ENCODE measurements at regions not wholly inside any gene's neighbourhood (a gene's known extent, or its start where the extent isn't known, plus 50 kb on each side); places are given as distances from the start of the nearest gene placed in this dataset.

DNA sequence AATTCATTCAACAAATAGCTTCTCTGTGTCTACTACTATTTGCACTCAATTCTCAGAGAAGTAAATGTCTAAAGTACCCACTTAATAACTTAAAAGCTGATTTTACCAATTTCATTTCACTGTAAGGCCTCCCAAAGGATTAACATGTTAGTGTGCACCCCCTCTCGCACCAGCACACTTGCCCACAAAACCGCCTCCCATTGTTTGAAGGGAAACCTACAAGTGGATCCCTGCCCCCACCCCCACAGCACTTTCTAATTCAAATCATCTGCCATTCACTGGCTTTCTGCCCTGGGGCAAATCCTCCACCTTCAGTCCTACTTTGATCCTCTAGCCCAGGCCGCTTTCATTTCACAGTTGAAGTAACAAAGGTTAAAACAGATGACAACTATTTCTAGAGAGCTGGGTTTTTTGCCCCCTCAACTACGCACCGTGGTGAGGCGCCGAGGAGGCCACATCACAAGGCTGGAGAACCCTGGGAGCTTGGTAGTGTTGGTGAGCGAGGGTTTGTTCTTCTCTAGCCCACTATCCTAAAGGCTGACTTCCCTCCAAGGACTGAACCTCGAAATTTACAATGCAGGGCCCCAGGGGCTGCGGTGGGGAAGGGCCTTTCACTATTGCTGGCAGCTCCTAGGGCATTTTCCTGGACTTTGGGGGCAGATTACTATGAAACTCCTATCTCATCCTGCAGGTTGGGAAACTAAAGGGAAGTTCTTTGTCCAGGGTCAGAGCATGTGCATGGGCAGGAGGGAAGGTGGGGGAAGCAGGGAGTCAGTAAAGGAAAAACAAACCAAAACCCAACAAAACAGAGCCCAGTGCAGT, 517.4 kb upstream of the ZMIZ1 start:
- FAIRE-seq (no peak), DNase-seq (ENCODE audit: extremely low spot score, insufficient read length, low read depth) (no peak)

DNA sequence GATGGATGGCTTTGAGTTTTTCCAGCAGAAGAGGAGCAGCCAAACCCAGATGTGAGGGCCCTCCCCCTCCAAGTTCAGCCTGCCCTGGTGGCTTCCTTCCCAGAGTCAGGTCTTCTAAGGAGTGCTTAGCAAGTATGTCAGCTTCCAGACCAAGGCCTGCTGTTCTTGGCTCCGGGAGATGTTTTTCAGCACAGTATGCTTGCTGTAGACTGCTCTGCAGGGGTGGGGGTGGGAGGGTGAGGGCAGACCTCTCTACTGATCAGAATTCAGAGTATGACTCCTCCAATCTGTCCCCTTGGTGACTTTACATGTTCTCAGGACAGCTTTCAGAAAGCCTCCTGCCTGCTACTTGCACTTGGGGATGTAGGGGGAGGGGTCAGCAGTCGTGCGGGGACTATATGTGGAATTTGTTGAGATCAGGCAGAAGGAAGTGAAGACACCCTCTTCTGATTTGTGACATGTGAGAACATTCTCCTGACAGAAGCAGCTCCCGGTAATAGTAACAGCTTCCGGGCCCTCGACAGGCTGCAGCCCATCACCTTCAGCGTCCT, 516.4 kb upstream of the ZMIZ1 start:
- FAIRE-seq, result no peak
- no peak for DNase-seq (ENCODE audit: extremely low spot score, insufficient read length, low read depth)

DNA sequence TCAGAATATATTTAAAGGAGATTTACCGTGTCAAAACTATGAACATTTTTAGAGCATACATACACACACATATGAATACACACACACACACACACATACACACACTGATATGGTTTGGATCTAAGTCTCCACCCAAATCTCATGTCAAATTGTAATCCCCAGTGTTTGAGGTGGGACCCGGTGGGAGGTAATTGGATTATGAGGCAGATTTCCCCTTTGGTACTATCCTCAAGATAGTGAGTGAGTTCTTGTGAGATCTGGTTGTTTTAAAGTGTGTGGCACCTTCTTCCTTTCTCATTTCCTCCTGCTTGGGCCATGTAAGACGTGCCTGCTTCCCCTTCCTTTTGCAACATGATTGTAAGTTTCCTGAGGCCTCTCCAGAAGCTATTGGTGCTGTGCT, 515.0 kb upstream of the ZMIZ1 start:
- no peak for DNase-seq (ENCODE audit: extremely low spot score, insufficient read length, low read depth)
- FAIRE-seq, result no peak

DNA sequence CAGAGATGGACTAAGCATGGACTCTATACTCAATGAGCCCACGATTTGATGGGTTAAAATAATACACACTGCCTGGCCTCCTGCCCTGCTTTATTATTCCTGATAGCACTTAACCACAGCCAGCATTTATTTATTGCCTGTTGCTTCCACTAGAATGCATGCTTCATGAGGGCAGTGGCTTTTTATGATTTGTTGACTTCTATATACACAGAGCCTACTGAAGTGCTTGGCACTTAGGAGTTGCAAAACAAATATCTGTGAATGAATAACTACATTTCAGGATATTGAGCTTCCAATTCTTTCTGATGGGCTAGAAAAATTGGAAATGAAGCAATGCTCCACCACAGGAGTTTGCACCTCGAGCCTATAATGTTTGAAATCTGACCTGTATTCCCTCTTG, 513.6 kb upstream of the ZMIZ1 start:
- FAIRE-seq, result no peak
- no peak for DNase-seq (ENCODE audit: extremely low spot score, insufficient read length, low read depth)

DNA sequence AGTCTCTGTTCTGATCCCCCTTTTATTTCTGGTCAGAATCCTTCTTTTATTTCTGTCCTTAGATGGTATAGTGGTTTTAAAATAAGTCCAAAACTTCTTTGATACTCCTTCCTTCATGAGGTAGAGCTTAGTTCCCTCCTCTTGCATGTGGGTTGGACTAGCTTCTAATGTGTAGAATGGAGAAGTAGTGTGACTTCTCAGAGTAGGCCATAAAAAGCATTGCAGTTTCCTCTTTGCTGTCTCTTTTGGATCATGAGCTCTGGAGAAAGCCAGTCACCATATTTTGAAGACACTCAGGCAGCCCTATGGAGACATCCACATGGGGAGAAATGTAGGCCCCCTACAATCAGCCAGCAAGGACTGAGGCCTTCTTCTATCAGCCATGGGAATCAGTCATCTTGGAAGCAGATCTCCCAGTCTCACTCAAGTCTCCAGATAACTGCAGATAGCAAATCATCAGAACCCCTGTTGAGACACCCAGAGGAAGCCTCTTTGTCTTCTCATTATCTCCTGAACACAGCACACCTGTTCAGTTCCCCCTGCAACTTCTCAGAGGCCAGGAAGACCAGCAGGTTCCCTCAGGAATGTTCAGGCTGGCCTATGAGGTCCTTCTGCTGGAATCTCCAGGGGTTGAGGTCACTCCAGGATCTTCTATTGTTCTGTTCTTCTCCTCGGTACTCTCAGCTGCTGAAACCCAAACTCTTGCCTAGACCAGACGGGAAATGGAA, 511.9 kb upstream of the ZMIZ1 start:
- no peak for FAIRE-seq
- no peak for DNase-seq (ENCODE audit: extremely low spot score, insufficient read length, low read depth)

DNA sequence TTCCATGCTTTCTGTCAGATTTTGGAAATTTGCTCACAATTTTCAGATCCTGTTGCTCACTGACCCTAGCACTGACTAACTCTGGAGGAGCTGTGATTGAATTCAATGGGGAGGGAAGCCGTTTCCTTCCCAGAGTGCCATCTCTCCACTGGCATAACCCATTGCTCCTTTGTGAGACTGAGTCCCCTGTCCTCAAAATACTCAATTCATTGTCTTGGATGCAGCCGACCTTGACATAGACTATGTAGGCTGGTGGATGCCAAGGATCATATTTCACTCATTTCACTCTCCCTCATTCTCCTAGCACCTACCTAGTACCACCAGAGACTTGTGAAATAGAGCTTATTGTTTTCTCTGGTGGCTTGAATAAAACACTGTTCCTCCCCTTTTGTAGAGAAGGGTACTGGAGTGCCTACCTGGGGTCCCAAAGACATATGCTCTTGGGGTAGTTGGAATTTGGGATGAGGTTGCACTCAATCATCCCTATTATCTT, 511.3 kb upstream of the ZMIZ1 start:
- no peak for DNase-seq (ENCODE audit: extremely low spot score, insufficient read length, low read depth)
- no peak for FAIRE-seq

DNA sequence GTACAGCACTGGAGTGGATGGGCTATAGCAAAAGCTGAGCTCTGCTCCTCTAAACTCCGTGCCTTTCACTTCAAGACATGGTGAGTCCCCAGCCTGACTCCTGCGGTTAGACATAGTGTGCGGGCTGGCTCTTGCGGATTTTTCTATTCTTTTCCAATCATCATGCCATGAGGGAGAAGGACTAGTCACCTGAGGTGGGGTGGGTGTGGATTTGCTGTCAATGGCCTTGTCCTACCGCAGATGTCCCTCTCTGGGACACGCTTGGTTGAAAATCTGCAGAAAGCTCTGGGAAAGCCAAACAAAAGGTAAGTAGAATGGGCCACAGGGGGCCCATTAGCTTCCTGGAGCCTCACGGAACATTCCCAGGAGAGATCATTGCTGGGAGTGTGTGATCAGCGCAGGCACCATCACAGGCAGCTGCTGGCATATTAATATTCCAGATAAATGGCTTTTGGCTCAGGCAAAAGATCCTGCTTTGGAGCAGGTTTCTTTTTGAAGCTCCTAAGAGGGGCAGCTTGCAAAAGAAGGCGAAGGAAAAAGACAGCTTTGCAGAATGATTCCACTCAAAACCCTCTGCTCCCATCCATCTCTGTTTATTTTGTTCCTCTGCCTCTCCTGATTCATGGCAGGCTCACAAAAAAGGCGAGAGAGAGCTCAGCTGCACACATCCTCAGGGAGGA, 509.0 kb upstream of the ZMIZ1 start:
- FAIRE-seq (no peak), DNase-seq (ENCODE audit: extremely low spot score, insufficient read length, low read depth) (no peak)

DNA sequence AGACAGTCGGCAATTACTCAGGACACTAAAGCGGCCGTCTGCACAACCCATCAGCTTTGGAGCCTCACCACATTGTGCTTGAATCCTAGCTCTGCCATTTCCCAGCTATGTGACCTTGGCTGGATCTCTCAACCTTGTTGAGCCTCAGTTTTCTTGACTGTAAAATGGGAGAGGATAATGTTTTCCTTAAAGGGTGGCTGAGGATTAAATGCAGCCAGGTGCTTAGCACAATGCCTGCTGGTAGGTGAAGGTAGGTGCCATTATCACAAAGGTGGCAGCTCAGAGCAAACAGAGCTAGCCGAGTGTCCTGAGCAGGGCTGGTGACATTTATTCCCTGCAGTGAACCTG, 508.5 kb upstream of the ZMIZ1 start:
- DNase-seq (ENCODE audit: extremely low spot score, insufficient read length, low read depth) (no peak), FAIRE-seq (no peak)

DNA sequence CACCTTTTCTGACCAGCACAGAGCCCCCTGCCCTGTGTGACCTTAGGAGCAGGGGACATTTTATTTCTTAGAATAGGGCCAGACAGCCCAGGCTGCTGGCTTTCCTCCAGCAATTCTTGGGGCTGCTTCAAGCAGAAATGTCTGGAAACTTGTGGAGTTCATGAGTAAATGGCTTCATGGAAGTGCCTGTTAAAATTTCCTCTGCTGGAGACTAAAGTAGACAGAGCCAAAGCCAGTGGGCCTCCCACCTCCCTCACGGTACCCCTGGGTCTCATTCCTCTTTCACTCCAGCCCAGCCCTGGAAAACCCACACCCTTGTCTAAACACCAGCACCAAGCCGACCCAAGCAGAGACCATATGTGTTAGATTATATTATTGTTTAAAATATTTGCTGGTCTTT, 505.5 kb upstream of the ZMIZ1 start:
- DNase-seq (ENCODE audit: extremely low spot score, insufficient read length, low read depth) (no peak), FAIRE-seq (no peak)

DNA sequence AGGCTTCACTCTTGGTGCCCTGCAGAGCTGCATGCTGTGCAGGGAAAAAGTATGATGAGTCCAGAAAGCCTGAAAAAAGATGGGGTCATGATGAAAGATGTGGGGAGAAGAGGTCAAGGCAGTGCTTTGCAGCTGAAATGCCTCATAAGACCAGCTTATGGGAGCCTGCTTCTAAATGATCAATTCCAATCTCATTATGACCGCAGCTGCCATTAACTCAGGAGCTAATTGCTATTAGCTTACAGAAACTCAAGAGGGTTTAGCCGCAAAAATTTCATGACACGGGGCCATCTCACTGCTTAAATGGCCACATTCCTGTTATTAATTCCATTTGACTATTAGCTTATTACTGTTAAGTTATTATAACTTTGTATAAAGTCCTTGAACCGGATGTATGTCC, 502.9 kb upstream of the ZMIZ1 start:
- DNase-seq (ENCODE audit: extremely low spot score, insufficient read length, low read depth) (no peak), FAIRE-seq (no peak)

DNA sequence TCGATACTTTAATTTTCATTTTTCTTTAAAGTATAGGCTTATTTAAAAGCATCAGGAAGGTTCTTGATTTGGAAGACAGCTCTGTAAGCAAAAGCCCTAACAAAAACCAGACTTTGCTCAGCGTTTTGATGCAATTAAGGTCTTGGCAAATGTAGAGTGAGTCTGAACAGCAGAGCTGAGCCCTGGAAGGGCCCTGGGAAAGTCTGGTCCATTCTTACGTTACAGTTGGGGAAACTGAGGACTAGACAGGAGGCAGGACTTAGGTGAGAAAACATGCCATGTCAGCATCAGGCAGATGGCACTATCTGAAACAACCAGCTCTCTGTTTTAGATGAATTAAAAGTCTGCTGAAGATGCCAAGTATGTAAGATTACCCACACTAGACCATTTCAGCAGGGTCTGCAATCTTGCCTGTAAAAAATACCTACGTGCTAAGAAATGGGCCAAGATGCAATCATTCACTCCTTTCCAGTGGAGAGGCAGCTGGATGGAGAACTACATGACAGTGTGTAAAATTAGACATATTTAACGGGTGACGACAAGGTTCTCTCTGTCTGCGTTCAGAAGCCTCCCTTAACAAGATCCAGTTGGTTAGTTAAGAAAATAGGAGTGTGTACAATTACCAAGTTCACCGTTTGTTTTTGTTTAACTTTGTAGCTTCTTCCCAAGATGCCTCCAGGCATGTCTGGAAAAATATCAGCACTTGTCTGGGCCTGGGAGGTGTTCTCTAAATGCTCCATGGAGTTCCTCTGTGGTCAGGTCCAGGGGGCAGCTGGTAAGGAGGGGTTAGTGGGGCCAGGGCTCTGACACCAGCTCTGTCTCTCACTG, 502.3 kb upstream of the ZMIZ1 start:
- FAIRE-seq (no peak), DNase-seq (ENCODE audit: extremely low spot score, insufficient read length, low read depth) (no peak)

DNA sequence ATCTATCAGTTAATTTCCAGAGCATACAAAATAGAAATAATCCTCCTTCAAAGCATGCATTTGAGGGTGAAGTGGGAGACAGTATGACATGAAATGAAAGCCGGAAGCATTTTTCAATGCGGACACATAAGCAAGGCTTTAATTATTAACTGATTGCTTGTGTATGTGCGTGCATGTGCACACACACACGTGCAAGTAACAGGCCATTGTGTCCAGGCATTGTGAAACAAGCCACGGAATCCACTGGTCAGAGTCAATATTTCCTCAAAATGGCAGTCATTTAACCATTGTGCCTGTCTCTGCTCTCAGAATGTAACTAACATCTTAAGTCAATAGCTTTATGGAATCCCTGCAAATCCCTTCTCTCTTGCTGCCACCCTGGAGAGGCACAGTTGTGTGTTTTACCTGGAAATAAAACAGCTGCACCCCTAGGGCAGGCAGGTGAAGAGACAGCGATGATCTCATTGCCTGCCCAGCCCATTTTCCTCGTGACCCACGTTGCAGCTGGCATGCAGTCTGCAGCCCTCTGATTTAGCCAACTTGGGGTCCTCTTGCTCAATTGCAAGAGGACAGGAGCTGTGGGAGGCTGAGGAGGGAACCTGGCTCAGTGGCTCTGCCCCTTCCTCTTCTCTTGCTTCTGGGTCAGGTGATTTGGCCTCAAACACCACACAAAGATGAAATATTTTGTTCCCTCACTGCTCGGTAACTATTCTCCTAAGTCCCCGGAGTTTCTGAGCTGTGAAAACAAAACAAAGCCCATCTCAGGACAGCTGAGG, 500.9 kb upstream of the ZMIZ1 start:
- FAIRE-seq, result no peak
- no peak for DNase-seq (ENCODE audit: extremely low spot score, insufficient read length, low read depth)

DNA sequence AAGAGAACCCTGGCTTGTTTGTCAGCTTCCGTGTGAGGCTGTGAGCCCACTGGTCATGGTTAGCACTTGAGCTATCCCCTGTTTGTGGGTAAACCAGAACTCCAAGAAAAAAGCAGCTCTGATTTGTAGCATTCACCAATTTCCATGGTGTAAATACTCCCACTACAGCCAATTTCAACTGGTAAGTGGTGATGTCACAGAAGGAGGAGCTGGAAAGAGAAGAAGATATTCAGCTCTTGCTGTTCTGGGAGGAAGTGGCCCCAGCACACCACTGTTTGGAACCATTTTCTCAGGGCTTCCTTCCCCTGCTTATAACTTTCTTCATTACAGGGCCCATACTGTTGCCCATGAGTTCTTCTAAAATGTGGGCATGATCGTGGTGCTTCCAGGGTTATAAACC, 500.1 kb upstream of the ZMIZ1 start:
- FAIRE-seq, result no peak
- DNase-seq (ENCODE audit: extremely low spot score, insufficient read length, low read depth), result no peak

DNA sequence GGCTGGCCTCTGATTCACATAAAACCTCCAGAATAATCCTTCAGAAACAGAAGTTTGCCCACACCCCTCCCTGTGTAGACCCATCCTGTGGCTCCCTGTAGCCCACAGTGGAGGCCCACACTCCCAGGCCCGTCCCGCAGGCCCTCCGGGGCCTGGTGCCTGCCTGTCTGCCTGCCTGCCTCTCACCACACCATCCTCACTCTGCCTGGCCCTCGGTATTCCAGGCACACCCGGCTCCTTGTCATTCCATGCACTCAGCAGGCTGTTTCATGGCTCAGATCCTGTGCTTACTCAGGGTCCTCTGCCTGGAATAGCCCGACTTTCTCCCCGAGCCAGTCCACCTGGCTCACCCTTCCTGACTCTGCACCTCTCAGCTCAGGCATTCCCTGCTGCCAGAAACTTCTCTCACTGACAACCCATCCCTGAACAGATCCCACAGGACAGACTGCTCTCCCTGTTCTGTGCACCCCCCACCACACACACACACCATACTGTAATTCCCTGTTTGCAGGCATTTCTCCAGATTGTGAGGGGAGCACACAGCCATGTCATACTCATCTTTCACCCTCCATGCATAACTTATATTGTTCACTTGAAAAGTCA, 498.0 kb upstream of the ZMIZ1 start:
- DNase-seq (ENCODE audit: extremely low spot score, insufficient read length, low read depth), result no peak
- no peak for FAIRE-seq

DNA sequence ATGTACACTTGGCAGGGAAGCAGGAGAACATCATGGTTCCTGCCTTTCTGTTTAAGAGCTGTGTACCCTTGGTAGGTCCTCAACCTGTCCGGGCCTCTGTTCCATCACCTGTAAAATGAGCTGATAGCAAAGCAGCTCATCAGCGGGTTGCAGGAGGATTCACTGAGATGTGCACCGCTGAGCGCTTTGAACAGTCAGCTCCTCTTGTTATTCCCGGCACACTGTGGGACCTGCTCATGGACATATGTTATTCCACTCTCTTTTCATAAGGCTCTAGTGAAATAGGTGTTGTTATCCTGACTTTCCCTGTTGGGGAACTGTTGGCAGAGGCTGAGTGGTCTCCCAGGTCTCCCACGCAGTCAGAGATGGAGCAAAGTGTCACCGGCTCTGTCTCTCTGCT, 497.5 kb upstream of the ZMIZ1 start:
- FAIRE-seq (no peak), DNase-seq (ENCODE audit: extremely low spot score, insufficient read length, low read depth) (no peak)

DNA sequence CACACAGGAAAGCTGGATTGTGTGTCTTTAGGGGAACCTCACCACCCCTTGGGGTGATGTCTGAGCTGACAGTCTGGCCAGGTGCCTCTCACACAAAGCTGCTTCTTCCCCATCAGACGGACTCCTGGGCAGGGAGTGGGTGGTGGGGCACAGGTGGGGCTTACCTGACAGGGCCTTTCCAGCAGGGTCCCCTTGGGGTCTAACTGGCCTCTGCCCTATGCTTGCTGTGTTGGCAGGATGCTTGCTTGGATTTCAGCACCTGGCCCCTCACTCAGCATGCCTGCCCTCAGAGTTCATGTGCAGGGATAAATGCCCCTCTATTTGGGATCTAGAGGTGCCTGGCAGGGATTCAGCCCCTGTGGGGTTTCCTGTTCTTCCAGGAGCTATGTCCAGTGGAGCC, 496.9 kb upstream of the ZMIZ1 start:
- DNase-seq (ENCODE audit: extremely low spot score, insufficient read length, low read depth) (no peak), FAIRE-seq (no peak)

DNA sequence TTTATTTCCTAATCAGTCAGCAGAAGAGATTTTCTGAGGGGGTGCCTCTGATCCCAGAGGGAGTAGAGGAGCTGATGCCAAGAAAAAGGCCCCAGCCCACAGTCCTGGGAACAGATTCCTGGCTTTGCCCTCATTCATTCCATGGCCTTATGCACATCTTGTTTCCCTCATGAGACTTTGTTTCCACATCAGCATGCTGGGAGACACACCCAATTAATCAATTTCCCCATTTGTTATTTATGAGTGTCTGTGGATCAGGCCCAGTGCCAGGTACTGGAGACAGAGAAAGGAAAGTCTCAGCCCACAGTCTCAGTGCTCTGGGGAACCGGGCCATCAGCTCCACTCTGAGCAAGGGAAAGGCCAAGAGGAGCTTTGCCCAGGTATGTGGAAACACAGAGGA, 496.2 kb upstream of the ZMIZ1 start:
- no peak for FAIRE-seq
- DNase-seq (ENCODE audit: extremely low spot score, insufficient read length, low read depth), result no peak

DNA sequence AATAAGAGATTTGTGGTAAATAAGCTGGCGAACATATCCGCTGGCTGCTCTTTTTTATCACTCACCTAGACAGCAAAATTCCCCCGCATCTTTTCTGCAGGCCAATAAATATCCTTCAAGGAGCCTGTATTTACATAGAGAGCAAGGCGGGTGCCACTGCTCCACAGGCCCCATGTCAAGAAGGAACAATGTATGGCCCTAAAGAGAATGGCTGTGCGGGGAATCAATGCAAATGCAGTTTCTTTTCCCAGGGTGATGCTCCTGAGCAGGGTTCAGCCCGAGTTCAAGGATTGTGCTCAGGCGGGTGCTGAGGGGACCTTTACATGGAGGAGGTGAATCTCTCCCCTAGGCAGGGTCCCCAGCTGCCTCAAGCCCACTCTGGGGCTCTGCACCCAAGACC, 494.2 kb upstream of the ZMIZ1 start:
- DNase-seq (ENCODE audit: extremely low spot score, insufficient read length, low read depth) (no peak), FAIRE-seq (no peak)

DNA sequence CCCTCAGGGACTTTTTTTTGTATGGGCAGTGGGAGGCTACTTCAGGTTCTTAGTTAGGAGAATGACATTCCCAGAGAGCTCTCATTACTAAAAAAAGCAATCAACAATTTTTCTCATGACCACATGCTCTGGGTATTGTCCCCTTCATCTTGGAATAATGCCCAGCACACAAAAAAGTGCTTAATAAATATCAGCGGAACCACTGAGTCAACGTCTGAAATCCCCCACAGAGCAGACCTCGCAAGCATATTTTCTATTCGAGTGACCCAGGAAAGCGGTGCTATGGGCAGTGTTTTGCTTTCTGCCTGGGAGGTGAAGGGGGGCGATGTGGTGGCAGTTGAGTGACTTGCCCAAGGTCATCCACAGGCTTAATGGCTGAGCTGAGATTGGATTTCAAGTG, 493.4 kb upstream of the ZMIZ1 start:
- FAIRE-seq (no peak), DNase-seq (ENCODE audit: extremely low spot score, insufficient read length, low read depth) (no peak)

All from GM18507 (cell line).